ENCODE measurements at regions not wholly inside any gene's neighbourhood (a gene's known extent, or its start where the extent isn't known, plus 50 kb on each side); places are given as distances from the start of the nearest gene placed in this dataset.

DNA sequence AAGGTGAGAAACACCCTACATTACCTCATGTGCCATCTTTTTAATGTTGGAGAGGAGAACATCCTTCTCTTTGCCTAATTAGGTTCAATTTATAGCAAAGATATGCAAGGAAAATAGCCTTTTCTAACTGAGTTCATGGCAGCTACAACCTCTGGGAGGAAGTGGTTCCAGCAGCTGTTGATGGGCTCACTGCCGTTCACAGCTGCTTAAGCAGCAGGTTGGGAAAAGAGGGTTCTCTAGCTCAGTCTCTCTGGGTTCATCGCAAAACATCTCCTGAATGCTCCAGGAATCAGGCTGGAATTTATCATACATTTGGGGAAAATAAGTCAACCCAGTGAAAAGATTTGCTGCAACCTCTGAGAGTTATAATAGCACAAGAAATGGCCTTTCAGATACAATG lies 115.1 kb downstream of the UNC5CL start:
- TF ChIP-seq, protein P1, sequence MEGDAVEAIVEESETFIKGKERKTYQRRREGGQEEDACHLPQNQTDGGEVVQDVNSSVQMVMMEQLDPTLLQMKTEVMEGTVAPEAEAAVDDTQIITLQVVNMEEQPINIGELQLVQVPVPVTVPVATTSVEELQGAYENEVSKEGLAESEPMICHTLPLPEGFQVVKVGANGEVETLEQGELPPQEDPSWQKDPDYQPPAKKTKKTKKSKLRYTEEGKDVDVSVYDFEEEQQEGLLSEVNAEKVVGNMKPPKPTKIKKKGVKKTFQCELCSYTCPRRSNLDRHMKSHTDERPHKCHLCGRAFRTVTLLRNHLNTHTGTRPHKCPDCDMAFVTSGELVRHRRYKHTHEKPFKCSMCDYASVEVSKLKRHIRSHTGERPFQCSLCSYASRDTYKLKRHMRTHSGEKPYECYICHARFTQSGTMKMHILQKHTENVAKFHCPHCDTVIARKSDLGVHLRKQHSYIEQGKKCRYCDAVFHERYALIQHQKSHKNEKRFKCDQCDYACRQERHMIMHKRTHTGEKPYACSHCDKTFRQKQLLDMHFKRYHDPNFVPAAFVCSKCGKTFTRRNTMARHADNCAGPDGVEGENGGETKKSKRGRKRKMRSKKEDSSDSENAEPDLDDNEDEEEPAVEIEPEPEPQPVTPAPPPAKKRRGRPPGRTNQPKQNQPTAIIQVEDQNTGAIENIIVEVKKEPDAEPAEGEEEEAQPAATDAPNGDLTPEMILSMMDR (IDR thresholded peaks at IDR 0.05): no peak
- no peak for TF ChIP-seq POLR2A (IDR thresholded peaks at IDR 0.05)
- 82 to 88% methylated on average over 2 of the region's 2 CpGs for WGBS, 2 donors

DNA sequence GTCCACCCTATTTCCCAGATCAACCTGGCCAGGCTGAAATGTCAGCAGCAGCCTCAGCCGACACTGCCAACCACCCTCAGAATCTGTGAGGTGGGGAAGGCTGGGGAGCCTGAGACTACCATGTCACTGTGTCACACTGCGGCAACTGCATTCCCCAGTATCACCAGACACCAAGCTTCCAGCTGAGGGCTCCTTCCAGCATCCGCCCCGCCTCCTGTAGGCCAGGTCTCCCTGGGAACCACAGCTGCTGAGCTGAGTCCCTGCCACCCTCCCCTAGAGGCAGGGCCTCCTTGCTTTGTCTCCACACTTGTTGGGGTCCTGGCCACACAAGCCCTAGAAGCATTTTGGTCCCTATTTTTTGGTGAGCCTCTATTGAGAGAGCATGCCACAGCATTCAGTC lies 115.7 kb downstream of the UNC5CL start:
- 87 to 93% methylated on average over 3 to 4 of the region's 4 CpGs for WGBS, 2 donors
- H3K4me3 ChIP-seq (ENCODE audit: low read depth, poor library complexity, severe bottlenecking): no peak overlapping the region
- intact Hi-C loops (cut with DNase I; ENCODE audit: low total_unique reads): no loop called here
- peak in 1 of 2 donors; percentile 43 for DNase-seq (ENCODE audit: low spot score in 2 of 2)
- no peak for TF ChIP-seq POLR2A (IDR thresholded peaks at IDR 0.05)
- TF ChIP-seq, protein P1 (IDR thresholded peaks at IDR 0.05): no peak

More for the DNA sequence above, 115.1 kb downstream of the UNC5CL start:
- intact Hi-C loops (cut with DNase I; ENCODE audit: low total_unique reads): no loop called here
- no peak for DNase-seq (ENCODE audit: low spot score in 2 of 2)
- H3K4me3 ChIP-seq (ENCODE audit: low read depth, poor library complexity, severe bottlenecking): no peak overlapping the region

DNA sequence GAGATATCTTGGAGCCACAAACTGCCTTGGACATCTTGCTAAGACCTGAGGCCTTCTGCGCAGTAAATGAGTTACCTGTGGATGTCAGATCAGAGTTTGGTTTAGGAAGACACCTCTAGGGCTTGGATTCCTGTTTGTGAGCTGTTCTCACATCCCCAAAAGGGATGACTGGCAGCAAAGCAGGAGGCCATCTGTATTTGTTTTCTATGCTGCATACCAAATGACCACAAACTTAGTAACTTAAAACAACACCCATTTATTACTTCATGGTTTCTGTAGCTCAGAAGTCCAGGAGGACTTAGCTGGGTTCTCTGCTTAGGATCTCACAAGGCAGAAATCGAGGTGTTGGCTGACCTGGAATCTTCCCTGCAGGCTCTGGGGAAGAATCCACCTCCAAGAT lies 116.7 kb downstream of the UNC5CL start:
- no peak overlapping the region for H3K4me3 ChIP-seq (ENCODE audit: low read depth, poor library complexity, severe bottlenecking)
- TF ChIP-seq POLR2A (IDR thresholded peaks at IDR 0.05): no peak
- TF ChIP-seq, protein P1 (IDR thresholded peaks at IDR 0.05): no peak
- WGBS, 2 donors: 70 to 72% methylated on average over 2 of the region's 2 CpGs
- DNase-seq (ENCODE audit: low spot score in 2 of 2): peak in 1 of 2 donors; percentile 9
- intact Hi-C loops (cut with DNase I; ENCODE audit: low total_unique reads): no loop called here

DNA sequence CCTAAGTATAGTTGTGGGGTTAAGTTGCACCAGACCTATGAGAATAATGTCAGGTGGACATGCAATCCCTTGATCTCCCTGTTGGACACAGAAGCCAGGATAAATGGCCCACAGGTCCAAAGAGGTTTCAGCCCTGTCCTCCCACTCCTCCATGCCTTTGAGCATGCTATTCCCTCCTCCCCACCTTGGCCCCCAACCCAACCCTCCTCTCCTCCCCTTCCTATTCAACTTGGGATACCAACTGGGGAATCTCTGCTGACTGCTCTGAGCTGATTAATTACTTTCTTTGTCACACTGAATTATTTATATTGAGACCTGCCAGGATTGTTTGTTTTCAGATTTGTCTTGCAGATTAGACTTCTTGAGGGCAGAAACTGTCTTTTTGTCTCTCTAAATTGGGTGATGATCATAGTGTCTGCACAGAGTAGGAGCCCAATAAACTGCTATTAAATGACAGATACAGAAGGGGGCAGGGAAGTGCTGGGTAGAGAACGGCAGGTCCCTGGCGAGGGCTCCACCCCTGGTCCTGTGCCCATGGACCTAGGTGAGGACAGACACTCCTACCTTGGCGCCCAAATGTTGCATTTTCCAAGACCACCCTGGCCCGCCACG lies 120.9 kb downstream of the UNC5CL start:
- intact Hi-C loops (cut with DNase I; ENCODE audit: low total_unique reads): no loop called here
- 67 to 68% methylated on average over 5 of the region's 5 CpGs for WGBS, 2 donors
- TF ChIP-seq, protein P1 (IDR thresholded peaks at IDR 0.05): no peak
- TF ChIP-seq POLR2A (IDR thresholded peaks at IDR 0.05): no peak
- H3K4me3 ChIP-seq (ENCODE audit: low read depth, poor library complexity, severe bottlenecking): no peak overlapping the region
- peak in 1 of 2 donors; percentile 36 for DNase-seq (ENCODE audit: low spot score in 2 of 2)

DNA sequence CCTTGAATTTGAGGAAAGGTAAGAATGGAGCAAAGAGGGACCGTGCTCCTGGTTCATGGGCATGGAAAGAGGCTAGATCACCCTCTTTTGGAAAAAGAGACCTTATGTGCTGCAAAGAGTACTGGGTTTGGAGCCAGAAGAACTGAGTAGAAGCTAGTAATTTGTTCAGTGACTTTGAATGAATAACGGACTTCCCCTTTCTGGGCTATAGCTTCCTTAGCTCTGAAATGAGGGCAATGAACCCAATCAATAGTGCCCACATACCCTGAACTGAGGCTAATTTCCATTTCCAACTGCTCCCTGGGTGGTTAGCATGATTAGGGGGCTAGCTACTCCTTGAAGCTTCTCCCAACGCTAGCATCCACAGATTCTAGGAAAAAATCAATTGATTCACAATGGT lies 121.4 kb downstream of the UNC5CL start:
- no peak overlapping the region for H3K4me3 ChIP-seq (ENCODE audit: low read depth, poor library complexity, severe bottlenecking)
- intact Hi-C loops (cut with DNase I; ENCODE audit: low total_unique reads): no loop called here
- DNase-seq (ENCODE audit: low spot score in 2 of 2): peak in 1 of 2 donors; percentile 8
- 85 to 89% methylated on average over 3 of the region's 3 CpGs for WGBS, 2 donors
- no peak for TF ChIP-seq POLR2A (IDR thresholded peaks at IDR 0.05)
- TF ChIP-seq, protein P1 (IDR thresholded peaks at IDR 0.05): no peak

DNA sequence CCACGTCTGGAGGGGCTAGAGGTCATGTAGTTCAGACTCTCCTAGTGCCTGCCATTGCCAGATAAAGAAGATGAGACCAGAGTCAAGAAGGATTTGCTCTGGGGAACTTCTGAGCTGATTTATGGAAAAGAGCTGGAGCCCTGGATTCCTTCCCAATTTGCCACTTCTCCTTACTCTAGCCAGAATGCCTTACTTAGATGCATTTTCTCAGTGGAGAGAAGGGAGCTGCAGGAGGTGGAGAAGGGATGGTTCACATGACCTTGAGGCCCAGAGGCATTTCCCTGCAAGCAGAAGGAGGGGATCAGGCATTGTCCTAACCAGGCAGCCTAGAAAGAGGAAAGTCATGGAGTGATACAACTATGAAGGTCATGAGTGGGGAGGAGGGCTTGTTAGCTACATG lies 122.2 kb downstream of the UNC5CL start:
- no peak for DNase-seq (ENCODE audit: low spot score in 2 of 2)
- 53 to 72% methylated on average over 1 of the region's 1 CpG for WGBS, 2 donors
- intact Hi-C loops (cut with DNase I; ENCODE audit: low total_unique reads): no loop called here
- TF ChIP-seq POLR2A (IDR thresholded peaks at IDR 0.05): no peak
- TF ChIP-seq, protein P1 (IDR thresholded peaks at IDR 0.05): no peak
- no peak overlapping the region for H3K4me3 ChIP-seq (ENCODE audit: low read depth, poor library complexity, severe bottlenecking)
